ENCODE measurements at regions not wholly inside any gene's neighbourhood (a gene's known extent, or its start where the extent isn't known, plus 50 kb on each side); places are given as distances from the start of the nearest gene placed in this dataset.

DNA sequence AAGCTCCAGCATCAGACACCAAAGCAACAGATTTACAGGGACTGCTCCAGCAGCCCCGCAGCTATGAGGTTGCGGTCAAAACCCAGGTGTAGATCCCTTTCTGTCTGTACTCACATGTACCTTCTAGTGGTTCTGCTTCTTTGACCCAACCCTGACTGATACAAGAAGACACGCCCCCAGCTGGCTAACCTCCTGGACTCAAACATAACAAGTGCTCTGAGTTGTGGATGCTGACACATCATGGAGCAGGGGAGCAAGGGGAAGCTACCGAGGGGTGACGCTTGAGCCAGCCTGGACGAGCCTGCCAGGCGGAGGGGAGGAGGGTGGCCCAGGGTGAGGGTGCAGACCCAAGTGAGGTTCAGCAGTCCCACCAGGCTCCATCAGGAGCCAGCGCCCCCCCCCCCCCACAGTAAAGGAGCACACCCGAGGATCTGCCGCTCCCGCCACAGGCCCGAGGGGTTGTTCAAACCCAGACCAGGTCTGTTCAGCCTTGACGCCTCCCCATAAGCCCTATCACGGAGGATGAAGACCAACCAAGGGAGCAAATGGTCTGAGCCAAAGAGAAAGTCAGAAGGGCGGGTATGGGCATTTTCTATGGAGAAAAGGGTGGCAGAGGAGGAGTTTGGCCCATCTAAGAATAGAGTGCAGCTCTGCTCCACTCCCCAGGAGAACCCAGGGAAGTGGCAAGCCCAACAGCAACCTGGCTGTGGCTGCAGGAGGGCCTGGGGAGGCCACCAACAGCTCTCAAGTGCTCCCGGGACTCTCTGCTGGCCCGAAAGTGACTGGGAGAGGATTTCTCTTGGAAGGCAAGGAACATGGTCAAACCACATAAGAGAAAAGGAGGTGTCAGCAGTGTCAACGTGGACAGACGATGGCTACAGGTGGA lies 229.4 kb downstream of the BCL11B start:
- Mint-ChIP-seq H3K9me3 (peaks cover 4% of the 10 kb centered on the region), H3K27me3 (peaks cover 0 to 4% of the 10 kb centered on the region in 2 donors), H3K36me3 (no peaks in the 10 kb centered on the region), H3K4me1 (ENCODE audit: low read depth in 2 of 2) (peaks cover 4 to 11% of the 10 kb centered on the region in 2 donors), H3K27ac (no peak overlapping the region), H3K4me3 (no peak overlapping the region)
- ATAC-seq (no peak), DNase-seq (ENCODE audit: low spot score) (no peak)

DNA sequence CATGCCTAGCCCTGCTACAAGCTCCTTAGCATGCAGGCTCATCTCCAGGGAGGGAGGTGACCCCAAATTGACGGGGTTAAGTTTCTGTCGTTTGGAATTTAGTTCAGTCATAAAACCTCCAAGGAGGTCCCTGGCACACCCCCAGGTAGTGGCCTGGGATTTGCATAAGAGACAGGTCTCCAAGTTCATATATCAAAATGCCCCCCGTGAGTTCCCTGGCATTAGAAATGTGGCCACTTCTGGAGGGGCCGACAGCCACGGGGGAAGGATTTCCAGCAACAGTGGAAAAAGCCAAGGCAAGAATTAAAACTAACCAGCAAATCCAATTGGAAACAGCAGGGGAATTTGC lies 228.8 kb downstream of the BCL11B start:
- DNase-seq (ENCODE audit: low spot score), result no peak
- Mint-ChIP-seq H3K27me3 (peaks cover 0 to 6% of the 10 kb centered on the region in 2 donors), H3K36me3 (no peaks in the 10 kb centered on the region), H3K9me3 (peaks cover 4% of the 10 kb centered on the region), H3K4me1 (ENCODE audit: low read depth in 2 of 2) (peaks cover 6 to 17% of the 10 kb centered on the region in 2 donors), H3K4me3 (no peak overlapping the region), H3K27ac (no peak overlapping the region)
- no peak for ATAC-seq

DNA sequence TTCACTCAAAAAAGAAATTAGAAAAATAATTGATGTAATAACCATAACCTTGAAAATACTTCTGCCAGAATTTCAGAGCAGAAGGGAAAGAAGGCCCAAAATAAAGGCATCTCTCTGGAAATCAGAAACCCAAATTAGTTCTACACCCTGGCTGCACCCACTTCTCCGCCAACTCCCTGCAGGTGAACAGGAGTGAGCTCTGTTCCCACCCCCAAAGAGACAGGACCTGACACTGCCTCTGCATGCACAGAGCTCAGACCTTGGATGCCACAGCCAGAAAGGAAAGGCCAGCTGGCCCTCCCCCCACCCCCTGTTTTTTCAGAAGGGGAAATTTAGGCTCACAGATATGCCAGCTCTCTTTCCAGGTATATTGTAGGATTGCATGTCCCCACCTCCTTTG lies 228.2 kb downstream of the BCL11B start:
- Mint-ChIP-seq H3K4me3 (no peak overlapping the region), H3K27me3 (peaks cover 0 to 11% of the 10 kb centered on the region in 2 donors), H3K27ac (no peak overlapping the region), H3K9me3 (peaks cover 4% of the 10 kb centered on the region), H3K4me1 (ENCODE audit: low read depth in 2 of 2) (peaks cover 10 to 23% of the 10 kb centered on the region in 2 donors), H3K36me3 (no peaks in the 10 kb centered on the region)
- DNase-seq (ENCODE audit: low spot score), result no peak
- no peak for ATAC-seq

DNA sequence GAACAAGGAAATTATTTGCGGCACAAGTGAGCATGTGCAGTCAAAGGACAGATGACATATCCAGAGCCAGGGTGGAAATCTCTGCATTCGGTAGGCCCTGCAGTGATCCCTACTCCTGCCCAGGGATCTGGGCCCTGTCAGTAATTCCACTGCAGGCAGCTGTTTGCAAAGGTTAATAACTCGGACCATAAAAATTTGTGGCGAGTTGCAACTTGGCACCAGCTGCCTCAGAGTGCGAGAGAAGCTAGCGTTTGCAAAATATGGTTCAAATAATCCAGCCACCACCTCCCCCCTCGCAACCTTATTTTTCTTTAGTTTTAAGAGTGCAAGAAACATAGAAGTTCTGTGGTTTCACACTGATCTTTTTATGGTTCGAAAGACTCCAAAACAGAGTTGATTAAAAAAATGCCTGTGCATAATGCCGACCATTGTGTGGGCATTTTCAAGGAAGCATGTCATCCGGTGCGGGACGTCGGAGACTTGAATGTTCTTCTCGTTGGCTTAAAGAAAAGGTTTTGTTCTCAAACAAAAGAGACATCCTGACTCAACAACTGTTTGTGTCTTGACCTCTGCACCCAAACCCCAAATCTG lies 224.5 kb downstream of the BCL11B start:
- H3K4me3 Mint-ChIP-seq, result no peak overlapping the region
- H3K9me3 Mint-ChIP-seq, result peaks cover 8% of the 10 kb centered on the region
- peaks cover 14% of the 10 kb centered on the region for H3K36me3 Mint-ChIP-seq
- peaks cover 0 to 18% of the 10 kb centered on the region in 2 donors for H3K27me3 Mint-ChIP-seq
- DNase-seq (ENCODE audit: low spot score) (no peak), ATAC-seq (no peak)
- H3K27ac Mint-ChIP-seq, result no peak overlapping the region
- peaks cover 14 to 38% of the 10 kb centered on the region in 2 donors for H3K4me1 Mint-ChIP-seq (ENCODE audit: low read depth in 2 of 2)

DNA sequence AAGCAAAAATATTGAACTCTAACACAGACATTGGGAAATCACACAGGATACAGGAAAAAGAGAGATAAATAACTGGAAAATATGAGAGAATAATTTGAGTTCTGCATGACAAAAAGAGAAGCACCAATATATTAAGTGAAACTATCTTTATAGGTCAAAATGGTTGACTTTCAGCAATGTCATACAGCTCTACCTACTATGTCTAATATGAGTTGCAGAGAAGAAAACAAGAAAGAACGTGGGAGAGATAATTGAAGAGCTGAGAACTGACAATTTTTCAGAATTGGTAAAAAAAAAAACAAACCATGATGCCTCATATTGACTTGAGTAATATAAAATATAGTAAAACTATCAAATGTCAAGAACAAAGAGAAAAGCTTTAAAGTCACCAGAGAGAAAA lies 221.7 kb downstream of the BCL11B start:
- Mint-ChIP-seq H3K4me3 (no peak overlapping the region), H3K27me3 (peaks cover 0 to 13% of the 10 kb centered on the region in 2 donors), H3K4me1 (ENCODE audit: low read depth in 2 of 2) (peaks cover 20 to 49% of the 10 kb centered on the region in 2 donors), H3K36me3 (peaks cover 22% of the 10 kb centered on the region), H3K27ac (no peak overlapping the region), H3K9me3 (peaks cover 9% of the 10 kb centered on the region)
- ATAC-seq (no peak), DNase-seq (ENCODE audit: low spot score) (no peak)

DNA sequence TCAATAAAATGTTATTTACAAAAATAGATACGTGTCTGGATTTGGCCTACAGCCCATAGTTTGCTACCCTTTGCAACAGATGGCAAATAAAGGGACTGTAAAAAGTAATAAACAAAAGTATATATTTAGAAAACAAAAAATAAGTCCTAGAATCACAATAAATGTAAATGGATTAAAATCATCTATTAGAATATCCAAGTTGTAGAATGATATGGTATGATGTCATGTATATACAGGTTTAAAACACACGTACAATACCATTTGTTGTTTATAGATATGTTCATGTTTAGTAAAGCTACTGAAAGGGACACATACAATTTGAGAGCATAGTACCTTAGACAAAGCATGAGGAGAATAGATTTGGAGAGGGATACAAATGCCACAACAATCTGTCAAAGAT lies 219.5 kb downstream of the BCL11B start:
- Mint-ChIP-seq H3K9me3 (peaks cover 12% of the 10 kb centered on the region), H3K36me3 (peaks cover 32% of the 10 kb centered on the region), H3K27me3 (peaks cover 0 to 13% of the 10 kb centered on the region in 2 donors), H3K4me1 (ENCODE audit: low read depth in 2 of 2) (peaks cover 34 to 58% of the 10 kb centered on the region in 2 donors), H3K27ac (no peak overlapping the region), H3K4me3 (no peak overlapping the region)
- no peak for DNase-seq (ENCODE audit: low spot score)
- ATAC-seq, result no peak

DNA sequence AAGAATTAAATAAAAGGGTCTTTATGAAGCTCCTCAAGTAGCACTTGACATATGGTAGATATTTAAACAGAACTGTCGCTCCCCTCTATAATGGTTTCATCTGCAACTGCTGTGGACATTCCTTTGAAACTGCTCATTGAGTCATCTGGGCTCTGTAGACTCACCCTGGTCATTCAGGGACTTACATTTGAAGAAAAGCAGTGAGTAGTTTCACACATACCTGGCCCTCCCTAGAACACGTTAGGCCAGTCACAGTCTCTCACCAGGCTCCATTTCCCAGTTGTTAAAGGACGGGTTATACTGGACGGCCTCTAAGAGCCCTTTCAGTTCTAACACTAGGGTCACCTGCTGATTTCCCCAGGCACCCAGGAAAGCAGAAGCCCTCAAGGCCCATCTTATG lies 217.0 kb downstream of the BCL11B start:
- Mint-ChIP-seq H3K9me3 (peaks cover 12% of the 10 kb centered on the region), H3K36me3 (peaks cover 32% of the 10 kb centered on the region), H3K27me3 (peaks cover 0 to 3% of the 10 kb centered on the region in 2 donors), H3K27ac (peak overlapping the region; percentile 68 to 77), H3K4me3 (no peak overlapping the region), H3K4me1 (ENCODE audit: low read depth in 2 of 2) (peaks cover 27 to 36% of the 10 kb centered on the region in 2 donors)
- DNase-seq (ENCODE audit: low spot score), result no peak
- ATAC-seq, result no peak

DNA sequence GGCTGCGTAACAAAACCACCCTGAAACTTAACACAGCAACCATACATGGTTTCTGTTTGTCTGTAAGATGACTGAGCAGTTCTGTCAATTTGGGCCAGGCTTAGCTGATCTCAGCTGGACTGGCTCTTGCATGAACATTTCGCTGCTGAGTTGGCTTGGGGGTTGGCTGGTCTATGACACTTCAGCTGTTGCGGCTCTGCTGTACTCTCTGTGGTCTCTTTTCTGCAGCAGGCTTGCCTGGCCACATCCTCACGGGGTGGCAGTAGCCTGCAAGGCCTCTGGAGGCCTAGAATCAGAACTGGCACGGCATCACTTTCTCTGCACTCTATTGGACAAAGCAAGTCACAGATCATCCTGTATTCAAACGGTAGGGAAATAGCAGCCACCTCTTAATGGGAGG lies 216.2 kb downstream of the BCL11B start:
- no peaks in the 10 kb centered on the region for H3K27me3 Mint-ChIP-seq
- peak overlapping the region; percentile 68 to 77 for H3K27ac Mint-ChIP-seq
- DNase-seq (ENCODE audit: low spot score), result peak; percentile 87
- peaks cover 31% of the 10 kb centered on the region for H3K36me3 Mint-ChIP-seq
- ATAC-seq, result peak; percentile 99
- H3K4me3 Mint-ChIP-seq, result peak overlapping the region; percentile 80
- H3K4me1 Mint-ChIP-seq (ENCODE audit: low read depth in 2 of 2), result peaks cover 24 to 30% of the 10 kb centered on the region in 2 donors
- H3K9me3 Mint-ChIP-seq, result peaks cover 12% of the 10 kb centered on the region

DNA sequence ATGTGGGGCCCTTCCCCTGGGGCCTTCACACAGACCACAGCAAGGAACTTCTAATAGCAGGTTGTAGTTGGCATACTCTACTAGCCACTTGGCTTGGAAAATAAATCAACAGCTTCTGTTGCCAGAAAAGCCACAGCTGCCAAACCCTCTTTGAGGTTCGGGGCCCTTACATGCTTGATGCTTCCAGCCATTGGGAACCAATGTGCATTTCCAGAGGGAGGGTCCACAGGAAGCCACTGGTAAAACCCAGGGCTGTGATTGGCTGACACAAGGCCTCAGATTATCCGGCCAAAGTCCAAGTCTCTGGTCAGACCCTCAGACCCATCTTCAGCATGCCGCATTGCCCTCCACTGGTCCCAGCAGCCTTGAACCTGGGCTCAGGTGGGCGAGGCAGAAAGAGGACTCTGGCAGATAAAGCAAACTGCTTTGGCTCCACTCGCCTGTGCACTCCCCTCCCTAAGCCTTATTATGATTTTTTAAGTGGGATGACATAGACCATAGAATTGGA lies 214.4 kb downstream of the BCL11B start:
- peaks cover 24 to 30% of the 10 kb centered on the region in 2 donors for H3K4me1 Mint-ChIP-seq (ENCODE audit: low read depth in 2 of 2)
- ATAC-seq (no peak), DNase-seq (ENCODE audit: low spot score) (no peak)
- no peak overlapping the region for H3K27ac Mint-ChIP-seq
- H3K36me3 Mint-ChIP-seq, result peaks cover 18% of the 10 kb centered on the region
- H3K9me3 Mint-ChIP-seq, result peaks cover 7% of the 10 kb centered on the region
- no peaks in the 10 kb centered on the region for H3K27me3 Mint-ChIP-seq
- no peak overlapping the region for H3K4me3 Mint-ChIP-seq

DNA sequence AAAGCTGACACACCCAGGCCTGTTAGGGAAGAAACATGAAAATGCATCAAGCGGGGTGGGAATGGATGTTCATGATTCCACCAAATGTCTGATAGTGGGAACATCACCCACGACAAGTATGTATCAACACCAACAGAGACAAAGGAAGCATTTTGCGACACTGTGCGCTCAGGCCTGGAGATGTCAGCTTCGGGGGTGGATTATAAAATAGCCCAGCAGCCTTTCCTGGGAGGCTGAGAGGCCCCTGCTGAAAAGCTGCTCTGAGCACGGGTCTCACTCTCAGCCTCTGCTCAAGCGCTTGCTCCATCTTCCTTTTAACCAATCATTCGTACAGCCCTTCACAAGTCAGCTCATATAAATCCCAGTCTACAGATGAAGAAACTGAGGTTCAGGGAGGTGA lies 213.5 kb downstream of the BCL11B start:
- Mint-ChIP-seq H3K9me3 (peaks cover 7% of the 10 kb centered on the region), H3K27ac (no peak overlapping the region), H3K4me3 (no peak overlapping the region), H3K4me1 (ENCODE audit: low read depth in 2 of 2) (peaks cover 23 to 29% of the 10 kb centered on the region in 2 donors), H3K36me3 (peaks cover 15% of the 10 kb centered on the region), H3K27me3 (no peaks in the 10 kb centered on the region)
- DNase-seq (ENCODE audit: low spot score) (no peak), ATAC-seq (no peak)

DNA sequence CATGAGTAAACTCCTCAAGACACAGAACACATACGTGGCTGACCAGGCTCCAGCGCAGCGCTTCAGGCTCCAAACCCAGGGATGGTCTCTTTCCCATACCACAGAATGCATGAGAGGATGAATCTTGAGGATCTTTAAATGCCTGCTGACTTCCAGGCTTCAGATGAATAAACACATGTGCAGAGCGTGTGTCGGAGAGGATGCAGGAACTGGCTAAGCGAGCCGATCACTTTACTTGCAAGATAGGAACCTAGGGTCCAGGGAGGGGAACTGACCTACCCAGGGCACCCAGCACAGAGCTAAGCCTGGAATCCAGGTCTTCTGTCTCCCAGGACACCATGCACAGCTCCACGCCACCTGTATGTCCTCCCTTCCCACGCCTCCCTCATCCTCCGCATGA lies 209.8 kb downstream of the BCL11B start:
- DNase-seq (ENCODE audit: low spot score) (no peak), ATAC-seq (no peak)
- H3K27ac Mint-ChIP-seq, result peak overlapping the region in 1 of 2 donors; percentile 34
- H3K27me3 Mint-ChIP-seq, result no peaks in the 10 kb centered on the region
- H3K4me3 Mint-ChIP-seq, result no peak overlapping the region
- no peaks in the 10 kb centered on the region for H3K36me3 Mint-ChIP-seq
- peaks cover 0 to under 1% of the 10 kb centered on the region in 2 donors for H3K4me1 Mint-ChIP-seq (ENCODE audit: low read depth in 2 of 2)
- H3K9me3 Mint-ChIP-seq, result no peaks in the 10 kb centered on the region

DNA sequence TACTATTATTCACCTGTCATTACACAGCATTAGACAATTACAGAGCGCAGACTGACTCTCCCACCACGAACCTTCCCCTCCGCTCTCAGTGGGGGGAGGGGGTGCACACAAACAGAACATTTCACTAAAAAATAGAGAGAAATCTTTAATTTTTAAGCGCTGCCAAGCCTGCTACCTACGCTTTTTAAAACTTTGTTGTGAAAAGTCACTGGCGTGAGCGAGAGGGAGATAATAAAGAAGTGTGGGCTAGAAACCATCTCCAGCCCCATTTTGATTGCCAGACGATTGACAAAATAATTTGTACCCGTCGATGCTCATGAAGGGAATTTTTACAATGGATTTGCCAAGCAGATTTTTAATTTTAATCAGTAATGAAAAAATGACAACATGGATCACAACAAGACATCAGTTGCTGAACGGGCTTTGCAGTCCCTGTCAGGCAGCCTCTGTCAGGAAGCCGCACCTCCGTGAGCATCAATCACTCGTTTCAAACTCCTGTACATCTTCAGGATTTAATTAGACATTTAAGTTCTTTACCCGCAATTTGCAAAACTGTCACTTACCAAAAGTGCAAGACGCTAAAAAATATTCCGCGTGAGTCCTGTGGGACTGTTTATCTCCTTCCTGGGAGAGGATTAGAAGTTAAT lies 209.1 kb downstream of the BCL11B start:
- Mint-ChIP-seq H3K4me3 (no peak overlapping the region), H3K9me3 (no peaks in the 10 kb centered on the region), H3K27ac (no peak overlapping the region), H3K27me3 (no peaks in the 10 kb centered on the region), H3K36me3 (no peaks in the 10 kb centered on the region), H3K4me1 (ENCODE audit: low read depth in 2 of 2) (no peaks in the 10 kb centered on the region)
- no peak for ATAC-seq
- DNase-seq (ENCODE audit: low spot score), result no peak

DNA sequence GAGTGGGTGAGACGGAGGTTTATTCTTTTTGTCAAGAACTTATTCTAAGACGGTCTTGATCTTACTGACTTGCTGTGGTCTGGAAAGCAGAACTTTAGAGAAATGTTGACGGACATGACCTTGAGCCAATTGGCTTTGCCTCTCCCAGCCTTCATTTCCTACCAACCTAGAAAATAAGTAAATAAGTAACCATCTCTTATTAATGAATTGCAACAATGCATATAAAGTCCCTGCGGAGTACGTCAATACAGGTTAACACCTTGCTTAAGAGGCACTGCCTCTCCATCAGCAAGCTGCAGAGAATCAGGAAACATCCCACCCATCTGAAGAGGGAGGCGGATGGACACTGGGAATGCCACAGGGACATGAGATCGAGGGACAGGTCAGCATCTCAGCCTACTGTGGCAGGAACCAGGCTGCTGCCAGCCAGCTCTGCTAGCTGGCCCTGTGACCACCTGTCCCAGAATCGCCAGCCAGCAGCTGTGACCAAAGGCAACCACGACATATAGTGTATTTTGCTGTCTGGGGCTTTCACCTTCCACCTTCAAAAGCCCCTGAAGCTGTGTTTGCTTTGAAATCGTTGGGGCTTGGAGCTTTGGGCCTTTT lies 208.3 kb downstream of the BCL11B start:
- Mint-ChIP-seq H3K36me3 (no peaks in the 10 kb centered on the region), H3K27ac (no peak overlapping the region), H3K4me1 (ENCODE audit: low read depth in 2 of 2) (no peaks in the 10 kb centered on the region), H3K27me3 (no peaks in the 10 kb centered on the region), H3K9me3 (no peaks in the 10 kb centered on the region), H3K4me3 (no peak overlapping the region)
- DNase-seq (ENCODE audit: low spot score) (no peak), ATAC-seq (no peak)

Data from natural killer cell treated with Interleukin-12 subunit alpha and Interleukin-12 subunit beta and Interleukin-15 and Interleukin-18, amount 100 ng/mL, for 72 hours (primary cell).